ENCODE measurements at regions not wholly inside any gene's neighbourhood (a gene's known extent, or its start where the extent isn't known, plus 50 kb on each side); places are given as distances from the start of the nearest gene placed in this dataset.
"Not testable (repeated sequence)": the region's sequence is repeated elsewhere in the genome, so short reads cannot be mapped to it uniquely, and the experiment has no call there.

DNA sequence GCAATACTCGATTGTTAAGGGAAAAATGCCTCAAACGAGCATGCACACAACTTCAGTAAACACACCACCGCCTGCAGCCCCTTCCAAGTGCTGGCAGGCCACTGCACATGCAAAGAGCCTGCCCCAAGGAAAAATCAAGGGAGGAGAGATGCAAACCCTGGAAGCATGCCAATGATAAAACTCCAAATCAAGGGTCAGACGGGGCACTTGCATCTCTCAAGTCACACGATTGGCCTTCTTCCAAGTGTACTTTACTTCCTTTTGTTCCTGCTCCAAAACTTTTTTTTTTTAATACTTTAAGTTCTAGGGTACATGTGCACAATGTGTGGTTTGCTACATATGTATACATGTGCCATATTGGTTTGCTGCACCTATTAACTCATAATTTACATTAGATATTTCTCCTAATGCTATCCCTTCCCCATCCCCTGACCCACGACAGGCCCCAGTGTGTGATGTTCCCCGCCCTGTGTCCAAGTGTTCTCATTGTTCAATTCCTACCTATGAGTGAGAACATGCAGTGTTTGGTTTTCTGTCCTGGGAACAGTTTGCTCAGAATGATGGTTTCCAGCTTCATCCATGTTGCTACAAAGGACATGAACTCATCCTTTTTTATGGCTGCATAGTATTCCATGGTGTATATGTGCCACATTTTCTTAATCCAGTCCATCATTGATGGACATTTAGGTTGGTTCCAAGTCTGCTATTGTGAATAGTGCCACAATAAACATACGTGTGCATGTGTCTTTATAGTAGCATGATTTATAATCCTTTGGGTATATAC is 157.8 kb downstream of the MAIP1 start:
- not testable (repeated sequence) for TF ChIP-seq CTCF (conservative IDR thresholded peaks at IDR 0.05; ENCODE audit: low read depth, low read length); EZH2 (IDR thresholded peaks at IDR 0.05; ENCODE audit: borderline replicate concordance, low read depth, low read length, poor library complexity, severe bottlenecking)

Measured in A673 (cell line).